Neural crest cell (in vitro differentiated cells): ENCODE measurements at regions not wholly inside any gene's neighbourhood (a gene's known extent, or its start where the extent isn't known, plus 50 kb on each side); places are given as distances from the start of the nearest gene placed in this dataset.

ENCODE experiments used
- DNase-seq: peaks from one replicate; pipeline ENCODE4 v3.0.0; 2021; ENCODE audit warnings: low read depth, mixed read lengths, low spot score
- H3K27ac Mint-ChIP-seq: one replicate; pipeline ENCODE4 v1.8.0; 2021; ENCODE audit warnings: mild to moderate bottlenecking, mixed read lengths; ENCODE audit not compliant: unreplicated experiment
- H3K27me3 Mint-ChIP-seq: 2 replicates; pipeline ENCODE4 v1.8.0; 2021; ENCODE audit warnings: low read depth, mild to moderate bottlenecking, mixed read lengths
- H3K36me3 Mint-ChIP-seq: 2 replicates; pipeline ENCODE4 v1.8.0; 2021; ENCODE audit warnings: low read depth, mild to moderate bottlenecking, mixed read lengths
- H3K4me1 Mint-ChIP-seq: 2 replicates; pipeline ENCODE4 v1.8.0; 2021; ENCODE audit warnings: mixed read lengths
- H3K4me3 Mint-ChIP-seq: one replicate; pipeline ENCODE4 v1.8.0; 2021; ENCODE audit warnings: mild to moderate bottlenecking, mixed read lengths
- H3K9me3 Mint-ChIP-seq: 2 replicates; pipeline ENCODE4 v1.8.0; 2021; ENCODE audit warnings: mixed read lengths
- TF ChIP-seq, protein P1 (sequence below): fragments of 200-600 bp; sonication (generic); conservative IDR thresholded peaks from 2 replicates; pipeline ENCODE4 v1.5.0; 2021; ENCODE audit warnings: antibody characterized with exemption, mild to moderate bottlenecking

DNA sequence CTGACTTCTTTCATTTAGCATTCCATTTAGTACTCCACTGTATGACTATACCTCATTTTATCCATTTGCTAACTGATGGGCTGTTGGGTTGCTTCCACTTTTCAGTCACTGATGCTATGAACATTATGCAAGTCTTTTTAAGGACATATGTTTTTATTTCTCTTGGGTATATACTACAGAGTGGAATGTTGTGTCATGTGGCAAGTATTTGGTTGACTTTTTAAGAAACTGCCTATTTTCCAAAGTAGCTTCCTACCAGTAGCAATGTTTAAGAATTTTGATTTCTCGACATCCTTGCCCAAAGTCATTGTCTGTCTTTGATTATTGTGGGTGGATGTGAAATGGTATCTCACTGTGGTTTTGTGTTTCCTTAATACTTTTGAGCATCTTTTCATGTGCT is 110.1 kb upstream of the TPM1 start:
- Mint-ChIP-seq H3K9me3 (no peaks in the 10 kb centered on the region), H3K27me3 (no peaks in the 10 kb centered on the region), H3K36me3 (no peaks in the 10 kb centered on the region), H3K4me1 (no peaks in the 10 kb centered on the region), H3K4me3 (no peak overlapping the region), H3K27ac (no peak overlapping the region)
- TF ChIP-seq, protein P1, sequence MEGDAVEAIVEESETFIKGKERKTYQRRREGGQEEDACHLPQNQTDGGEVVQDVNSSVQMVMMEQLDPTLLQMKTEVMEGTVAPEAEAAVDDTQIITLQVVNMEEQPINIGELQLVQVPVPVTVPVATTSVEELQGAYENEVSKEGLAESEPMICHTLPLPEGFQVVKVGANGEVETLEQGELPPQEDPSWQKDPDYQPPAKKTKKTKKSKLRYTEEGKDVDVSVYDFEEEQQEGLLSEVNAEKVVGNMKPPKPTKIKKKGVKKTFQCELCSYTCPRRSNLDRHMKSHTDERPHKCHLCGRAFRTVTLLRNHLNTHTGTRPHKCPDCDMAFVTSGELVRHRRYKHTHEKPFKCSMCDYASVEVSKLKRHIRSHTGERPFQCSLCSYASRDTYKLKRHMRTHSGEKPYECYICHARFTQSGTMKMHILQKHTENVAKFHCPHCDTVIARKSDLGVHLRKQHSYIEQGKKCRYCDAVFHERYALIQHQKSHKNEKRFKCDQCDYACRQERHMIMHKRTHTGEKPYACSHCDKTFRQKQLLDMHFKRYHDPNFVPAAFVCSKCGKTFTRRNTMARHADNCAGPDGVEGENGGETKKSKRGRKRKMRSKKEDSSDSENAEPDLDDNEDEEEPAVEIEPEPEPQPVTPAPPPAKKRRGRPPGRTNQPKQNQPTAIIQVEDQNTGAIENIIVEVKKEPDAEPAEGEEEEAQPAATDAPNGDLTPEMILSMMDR, result no peak
- no peak for DNase-seq

DNA sequence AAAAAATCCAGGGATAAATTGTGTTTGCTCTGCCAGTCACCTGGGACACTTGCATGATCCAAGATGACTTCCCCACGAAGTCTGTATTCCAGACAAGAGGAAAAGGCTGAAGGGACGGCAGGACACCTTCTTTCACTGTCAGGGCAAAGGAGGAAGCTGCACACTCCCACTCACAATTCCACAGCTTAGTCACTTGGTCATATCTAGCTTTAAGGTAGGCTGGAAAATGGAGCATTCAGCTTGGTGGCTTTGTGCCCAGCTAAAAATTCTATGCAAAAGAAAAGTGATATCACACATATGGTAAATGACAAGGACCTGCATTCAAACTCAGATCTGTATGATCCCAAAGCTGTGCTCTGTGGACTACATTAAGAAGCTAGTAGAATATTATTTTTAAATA is 109.2 kb upstream of the TPM1 start:
- TF ChIP-seq, protein P1, result no peak
- H3K27ac Mint-ChIP-seq, result no peak overlapping the region
- no peaks in the 10 kb centered on the region for H3K9me3 Mint-ChIP-seq
- no peaks in the 10 kb centered on the region for H3K36me3 Mint-ChIP-seq
- no peak overlapping the region for H3K4me3 Mint-ChIP-seq
- DNase-seq, result no peak
- H3K27me3 Mint-ChIP-seq, result no peaks in the 10 kb centered on the region
- no peaks in the 10 kb centered on the region for H3K4me1 Mint-ChIP-seq

DNA sequence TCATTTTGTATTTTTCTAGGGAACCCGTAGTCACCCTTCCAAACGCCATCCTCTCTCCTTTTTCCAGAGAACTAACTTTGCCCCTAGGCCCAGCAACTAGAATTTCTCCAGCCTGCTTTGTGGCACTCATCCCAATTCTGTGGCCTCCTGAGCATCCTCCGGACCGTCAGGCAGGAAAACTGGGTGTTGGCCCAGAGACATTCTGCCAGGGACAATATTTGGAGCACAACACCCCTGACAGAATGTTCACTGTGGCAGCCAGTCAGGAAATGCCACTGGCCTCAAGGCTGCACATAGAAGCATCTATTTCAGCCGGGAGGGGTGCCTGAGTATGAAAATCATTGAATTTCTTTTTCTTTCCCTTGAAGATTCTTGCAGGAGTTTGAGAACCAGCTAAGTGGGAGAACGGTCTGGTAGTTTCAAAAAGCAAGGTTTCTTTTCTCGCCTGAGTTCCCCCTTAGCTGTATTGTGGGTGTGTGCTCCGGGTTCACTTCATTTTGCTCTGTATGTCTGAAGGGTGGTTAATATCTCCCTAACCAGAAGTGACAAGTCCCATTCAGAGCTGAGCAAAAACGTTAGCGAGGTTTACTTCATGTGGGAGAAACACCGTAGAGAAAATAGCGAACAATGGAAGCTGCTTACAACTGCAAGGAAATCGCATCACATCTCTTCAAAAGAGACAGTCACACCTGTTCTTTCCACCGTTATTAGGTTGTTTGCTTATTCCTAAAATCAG is 108.1 kb upstream of the TPM1 start:
- no peaks in the 10 kb centered on the region for H3K4me1 Mint-ChIP-seq
- H3K9me3 Mint-ChIP-seq, result no peaks in the 10 kb centered on the region
- H3K27me3 Mint-ChIP-seq, result no peaks in the 10 kb centered on the region
- TF ChIP-seq, protein P1, result no peak
- no peak for DNase-seq
- no peaks in the 10 kb centered on the region for H3K36me3 Mint-ChIP-seq
- no peak overlapping the region for H3K4me3 Mint-ChIP-seq
- no peak overlapping the region for H3K27ac Mint-ChIP-seq

DNA sequence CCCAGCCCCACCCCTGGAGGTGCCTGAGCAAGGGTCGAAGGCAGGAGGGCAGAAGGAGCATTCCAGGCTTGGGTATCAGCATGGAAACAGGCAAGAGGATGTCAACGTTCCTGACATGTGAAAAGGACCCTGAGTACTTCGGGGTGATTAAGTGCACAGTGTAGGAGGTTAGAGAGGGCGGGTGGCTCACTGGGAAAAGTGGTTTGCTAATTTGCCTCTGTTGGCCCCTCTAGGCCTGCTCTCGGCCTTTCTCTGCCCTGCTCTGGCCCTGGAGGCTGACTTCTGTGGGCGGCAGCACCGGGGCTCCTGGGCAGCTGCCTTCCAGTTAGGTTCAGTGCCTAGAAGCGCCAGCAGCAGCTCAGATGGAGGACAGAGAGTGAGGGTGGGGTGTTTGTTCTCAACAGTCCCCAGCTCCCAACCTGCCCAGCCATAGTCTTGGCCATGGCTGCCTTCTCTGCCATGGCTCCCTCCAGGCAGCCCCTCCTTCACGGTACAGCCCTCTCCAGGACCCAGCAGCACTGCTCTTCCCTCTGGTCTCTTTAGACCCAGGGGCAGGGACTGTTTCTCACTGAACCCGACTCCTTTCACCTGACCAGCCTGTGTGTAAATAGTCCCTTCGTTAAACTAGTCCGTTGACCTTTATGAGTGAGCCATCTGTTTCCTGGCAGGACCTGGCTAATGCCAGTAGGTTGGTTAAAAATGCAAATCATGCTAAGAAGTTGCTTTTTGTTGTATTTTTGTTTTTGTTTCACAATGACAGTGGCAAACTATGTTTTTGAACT is 107.1 kb upstream of the TPM1 start:
- TF ChIP-seq, protein P1, result no peak
- H3K9me3 Mint-ChIP-seq, result no peaks in the 10 kb centered on the region
- H3K4me3 Mint-ChIP-seq, result no peak overlapping the region
- H3K27ac Mint-ChIP-seq, result no peak overlapping the region
- no peaks in the 10 kb centered on the region for H3K27me3 Mint-ChIP-seq
- DNase-seq, result no peak
- H3K36me3 Mint-ChIP-seq, result no peaks in the 10 kb centered on the region
- peaks cover under 1% of the 10 kb centered on the region for H3K4me1 Mint-ChIP-seq

DNA sequence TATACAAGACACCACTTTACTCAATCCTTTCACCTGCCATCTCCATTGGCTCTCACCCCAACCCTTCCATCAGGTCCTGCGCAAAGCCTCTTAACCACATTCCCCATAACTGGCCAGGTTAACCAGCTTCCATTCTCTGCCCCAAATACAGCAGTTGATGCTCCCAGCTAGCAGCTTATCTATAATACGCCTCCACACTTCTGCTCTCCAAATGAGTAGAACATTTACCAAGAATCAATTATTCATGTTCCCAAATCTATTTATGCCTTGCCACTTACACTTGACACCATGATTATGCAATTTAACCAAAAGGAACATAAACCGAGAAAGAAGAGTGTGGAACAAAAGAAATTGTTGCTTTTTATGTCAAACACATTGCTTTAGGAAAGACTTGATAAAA is 103.7 kb upstream of the TPM1 start:
- no peaks in the 10 kb centered on the region for H3K9me3 Mint-ChIP-seq
- H3K36me3 Mint-ChIP-seq, result no peaks in the 10 kb centered on the region
- no peak overlapping the region for H3K4me3 Mint-ChIP-seq
- H3K4me1 Mint-ChIP-seq, result peaks cover 9% of the 10 kb centered on the region
- TF ChIP-seq, protein P1, result no peak
- DNase-seq, result no peak
- peaks cover 2% of the 10 kb centered on the region for H3K27me3 Mint-ChIP-seq
- no peak overlapping the region for H3K27ac Mint-ChIP-seq
